NCI-H2029 (cell line): ENCODE measurements at regions not wholly inside any gene's neighbourhood (a gene's known extent, or its start where the extent isn't known, plus 50 kb on each side); places are given as distances from the start of the nearest gene placed in this dataset.
"Not testable (repeated sequence)": the region's sequence is repeated elsewhere in the genome, so short reads cannot be mapped to it uniquely, and the experiment has no call there.

Experiments used
- DNase-seq: peaks from one replicate; lab custom pipeline; 2025; lab: John Stamatoyannopoulos, UW

- no peak for DNase-seq
Observed at GRCh38 chr7:149633976-149634945, 136.7 kb upstream of the ZNF746 start.

GRCh38 chr7:149628361-149629149, 130.9 kb upstream of the ZNF746 start:
- not testable (repeated sequence) for DNase-seq

DNA sequence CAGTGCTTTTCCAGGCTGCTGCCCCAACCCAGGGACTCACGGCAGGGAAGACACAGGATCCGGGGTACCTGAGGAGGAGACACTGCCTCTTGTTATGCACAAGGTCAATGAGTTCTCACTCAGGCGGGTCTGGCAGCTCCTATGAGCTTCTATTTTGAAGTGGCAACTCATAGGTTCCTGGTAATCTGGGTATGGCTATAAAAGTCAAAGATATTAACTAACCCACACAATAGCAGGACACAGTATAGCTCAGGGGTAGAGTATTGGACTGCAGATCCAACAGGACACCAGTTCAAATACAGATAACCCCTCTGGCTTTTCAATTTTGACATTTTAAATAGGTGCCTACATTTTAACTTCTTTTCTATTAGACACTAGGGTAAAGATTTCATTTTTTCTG, 130.3 kb upstream of the ZNF746 start:
- no peak for DNase-seq

DNA sequence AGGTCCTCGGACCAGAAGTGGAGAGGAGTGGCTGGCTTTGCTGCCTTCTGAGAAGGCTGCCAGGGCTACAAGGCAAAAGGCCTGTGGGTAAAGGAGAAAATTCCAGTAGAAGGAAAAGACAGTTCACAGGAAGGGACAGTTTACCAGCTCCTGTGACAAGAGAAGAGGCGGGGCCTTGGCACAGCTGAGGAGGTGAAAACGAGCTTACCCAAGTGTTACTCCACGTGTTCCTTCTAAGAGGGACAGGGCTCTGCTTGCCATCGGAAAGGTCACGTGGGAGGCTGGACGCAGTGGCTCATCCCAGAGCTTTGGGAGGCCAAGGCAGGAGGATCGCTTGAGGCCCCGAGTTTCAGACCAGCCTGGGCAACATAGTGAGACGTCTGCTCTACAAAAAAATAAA, 129.4 kb upstream of the ZNF746 start:
- no peak for DNase-seq

DNA sequence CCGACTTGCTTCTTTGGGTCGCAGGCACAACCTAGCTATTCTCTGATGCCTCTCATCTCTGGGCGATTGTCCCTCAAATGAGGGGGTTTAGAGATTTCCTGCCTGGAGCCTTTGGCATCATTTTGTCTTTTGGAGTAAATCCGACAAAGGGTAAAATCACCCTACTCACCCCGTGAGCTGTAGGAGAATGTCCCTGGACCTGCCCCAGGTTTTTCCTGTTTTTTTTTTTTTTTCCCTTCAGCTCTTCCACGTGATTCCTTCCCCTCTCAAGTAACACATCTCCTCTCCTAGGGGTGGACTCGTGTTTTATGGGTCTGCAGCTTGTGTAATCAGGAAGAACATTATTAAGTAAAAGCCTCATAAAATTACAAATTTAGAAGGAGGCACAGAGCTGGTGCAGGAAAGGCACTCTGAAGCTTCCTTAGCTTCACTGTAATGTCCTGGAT, 128.4 kb upstream of the ZNF746 start:
- DNase-seq: no peak

- peak; percentile 16 for DNase-seq
Observed at GRCh38 chr7:149625340-149625946, 127.8 kb upstream of the ZNF746 start.

DNA sequence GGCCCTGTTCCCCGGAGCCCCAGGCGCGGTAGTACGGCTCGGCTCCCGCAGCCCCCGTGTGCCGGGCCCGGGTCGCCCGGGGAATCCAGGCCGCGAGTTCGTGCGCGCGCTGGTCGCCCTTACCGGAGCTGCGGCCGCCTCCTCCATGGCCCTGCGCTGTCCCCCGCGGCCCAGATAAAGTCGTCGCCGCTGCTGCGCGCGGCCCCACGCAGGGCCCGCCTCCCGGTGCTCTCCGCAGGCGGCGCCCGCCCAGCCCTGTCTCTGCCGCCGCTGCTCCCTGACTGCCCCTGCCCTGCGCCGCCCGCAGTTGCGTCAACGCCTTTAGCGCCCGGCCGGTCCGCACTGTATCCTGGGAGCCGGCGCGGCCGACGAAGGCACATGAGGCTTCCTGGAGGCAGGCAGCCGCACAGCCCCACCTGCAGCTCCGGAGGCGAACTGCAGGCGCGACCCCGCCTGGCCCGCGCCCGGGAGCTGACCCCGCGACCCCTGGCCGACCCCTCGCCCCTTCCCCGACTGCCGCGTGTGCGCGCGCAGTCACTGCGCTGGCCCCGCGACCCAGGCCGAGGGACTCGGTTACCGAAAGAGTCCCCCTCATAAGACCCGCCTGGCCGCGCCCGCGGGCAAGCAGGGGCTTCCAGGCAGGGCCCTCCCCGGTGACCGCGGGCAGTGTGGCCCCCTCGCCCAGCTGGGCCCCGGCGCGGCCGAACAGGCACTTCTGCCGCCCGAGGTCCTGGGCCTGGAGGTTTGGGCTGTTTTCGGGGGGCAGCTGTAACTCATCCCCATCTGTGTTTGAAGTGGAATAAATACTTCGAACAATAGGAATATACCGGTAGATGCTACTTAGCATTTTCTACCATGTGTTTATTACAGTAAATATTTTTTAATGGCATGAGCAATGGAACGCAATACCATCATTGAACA, 127.1 kb upstream of the ZNF746 start:
- peak; percentile 87 for DNase-seq

- DNase-seq: no peak
Observed at GRCh38 chr7:149624006-149624405, 126.4 kb upstream of the ZNF746 start.

DNA sequence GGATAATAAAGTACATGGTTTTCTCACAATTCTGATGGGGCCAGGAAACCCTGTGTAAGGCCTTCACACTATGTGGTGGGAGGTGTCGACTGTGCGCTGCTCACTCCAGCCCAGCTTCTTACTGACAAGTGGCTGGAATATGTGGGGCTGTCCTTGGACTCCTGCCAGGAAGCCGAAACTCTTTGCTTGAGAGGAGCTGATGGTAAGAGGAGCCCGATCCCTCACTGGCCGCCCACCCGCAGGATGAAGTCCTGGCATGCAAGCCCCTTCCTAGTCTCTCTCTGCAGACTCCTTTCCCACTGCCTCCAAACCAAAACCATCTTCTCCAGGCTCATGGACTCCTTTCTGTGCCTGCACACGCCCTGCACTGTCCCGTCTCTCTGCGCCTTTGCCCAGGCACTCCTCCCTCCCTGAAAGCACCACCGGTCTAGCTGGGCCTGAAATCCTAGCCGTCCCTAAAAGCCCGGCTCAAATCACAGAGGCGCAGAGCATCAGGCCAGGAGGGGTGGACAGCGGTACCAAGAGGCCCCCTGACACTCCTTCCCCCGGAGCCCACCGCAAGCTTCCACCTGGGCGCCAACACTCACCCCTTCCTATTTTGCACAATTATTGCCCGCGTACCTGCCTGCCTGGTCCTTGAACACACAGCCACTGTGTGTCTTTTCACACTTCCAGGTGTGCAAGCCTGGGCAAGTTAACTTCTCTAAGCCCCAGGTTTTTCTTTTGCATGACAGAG, 125.8 kb upstream of the ZNF746 start:
- not testable (repeated sequence) for DNase-seq

DNA sequence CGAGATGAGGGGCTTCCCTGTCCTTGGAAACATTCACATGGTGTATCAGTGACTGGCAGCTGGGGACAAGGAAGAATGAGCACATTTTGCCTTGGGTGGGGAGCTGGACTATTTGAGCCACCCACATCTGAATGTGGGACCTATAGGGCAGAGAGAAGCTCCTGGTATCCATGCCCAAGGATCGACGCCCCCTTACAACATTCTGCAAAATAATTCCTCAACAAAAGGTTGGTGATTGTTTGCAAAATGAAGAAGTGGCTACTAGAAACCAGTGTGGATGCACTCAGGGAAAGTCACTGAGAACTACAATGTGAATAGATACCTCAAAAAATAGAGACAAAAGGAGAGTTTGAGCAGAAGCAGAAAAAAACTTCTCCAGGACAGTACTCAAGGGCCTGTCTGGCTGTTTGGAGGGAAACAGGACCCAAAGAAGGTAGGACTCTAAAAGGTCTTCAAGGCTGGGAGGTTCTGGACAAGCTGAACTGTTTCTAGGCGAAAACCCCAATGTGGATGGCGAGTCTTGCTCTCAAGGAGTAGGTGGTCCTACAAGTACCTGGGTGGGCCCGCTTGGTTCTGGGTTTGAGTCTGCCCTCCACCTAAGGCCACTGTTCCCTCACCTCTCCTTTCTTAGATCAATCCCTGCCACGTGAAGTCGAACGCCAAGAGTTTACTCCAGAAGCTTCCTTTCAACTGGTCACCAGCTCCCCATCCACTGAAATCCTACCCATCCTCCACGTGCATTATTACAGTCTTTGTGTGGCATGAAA, 125.0 kb upstream of the ZNF746 start:
- DNase-seq: no peak

DNA sequence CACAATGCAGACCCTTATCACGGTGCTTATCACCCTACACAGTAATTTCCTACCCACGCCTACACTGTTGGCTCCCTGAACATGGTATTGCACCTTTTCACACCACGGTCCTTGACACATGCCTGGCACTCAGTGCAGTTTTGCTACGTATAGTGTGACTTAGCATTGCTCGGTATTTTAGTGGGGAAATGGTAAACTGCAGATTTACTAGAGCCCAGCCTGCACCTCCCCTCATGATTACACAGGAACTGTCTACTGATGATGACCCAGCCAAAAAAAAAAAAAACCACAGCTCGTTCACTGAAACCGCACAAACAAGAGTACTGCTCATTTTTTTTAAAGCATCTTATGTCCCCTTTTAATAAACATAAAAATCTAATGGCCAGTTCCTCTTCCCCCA, 124.2 kb upstream of the ZNF746 start:
- no peak for DNase-seq

DNA sequence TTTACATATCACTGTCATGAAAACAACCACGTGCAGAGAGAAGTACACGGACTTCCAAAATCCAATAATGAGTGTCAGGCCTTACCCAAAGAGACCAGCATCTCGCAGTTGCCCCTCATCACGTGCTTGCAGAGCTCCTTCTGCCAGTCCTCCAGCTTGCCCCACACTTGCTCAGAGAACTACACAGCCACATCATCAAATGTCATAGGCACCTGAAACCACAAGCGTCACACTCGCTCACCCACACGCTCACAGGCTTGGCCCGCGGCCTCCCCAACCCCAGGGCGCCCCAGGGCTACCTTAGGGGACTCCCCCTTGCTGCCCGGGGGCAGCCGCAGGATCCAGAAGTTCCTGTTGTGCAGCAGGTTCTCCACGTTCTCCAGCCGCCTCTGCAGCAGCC, 123.4 kb upstream of the ZNF746 start:
- no peak for DNase-seq

DNA sequence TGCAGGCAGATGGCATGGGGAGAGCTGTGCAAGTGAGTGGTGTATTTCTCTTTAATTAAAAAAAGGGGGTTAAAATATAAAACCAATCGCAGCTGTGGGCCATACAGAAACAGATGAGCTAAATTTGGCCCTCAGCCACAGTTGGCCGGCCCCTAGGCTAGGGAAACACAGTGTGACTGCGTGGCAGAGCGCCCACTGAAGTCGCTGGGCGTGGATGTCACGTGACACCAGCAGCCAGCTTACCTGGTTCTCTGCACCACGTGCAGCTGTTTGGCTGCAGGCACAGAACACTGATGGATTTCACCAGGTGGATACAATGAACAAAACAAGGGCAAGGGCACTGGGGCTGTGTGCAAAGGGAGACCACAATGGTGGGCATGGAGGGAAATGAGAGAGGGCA, 119.3 kb upstream of the ZNF746 start:
- DNase-seq: peak; percentile 58

DNA sequence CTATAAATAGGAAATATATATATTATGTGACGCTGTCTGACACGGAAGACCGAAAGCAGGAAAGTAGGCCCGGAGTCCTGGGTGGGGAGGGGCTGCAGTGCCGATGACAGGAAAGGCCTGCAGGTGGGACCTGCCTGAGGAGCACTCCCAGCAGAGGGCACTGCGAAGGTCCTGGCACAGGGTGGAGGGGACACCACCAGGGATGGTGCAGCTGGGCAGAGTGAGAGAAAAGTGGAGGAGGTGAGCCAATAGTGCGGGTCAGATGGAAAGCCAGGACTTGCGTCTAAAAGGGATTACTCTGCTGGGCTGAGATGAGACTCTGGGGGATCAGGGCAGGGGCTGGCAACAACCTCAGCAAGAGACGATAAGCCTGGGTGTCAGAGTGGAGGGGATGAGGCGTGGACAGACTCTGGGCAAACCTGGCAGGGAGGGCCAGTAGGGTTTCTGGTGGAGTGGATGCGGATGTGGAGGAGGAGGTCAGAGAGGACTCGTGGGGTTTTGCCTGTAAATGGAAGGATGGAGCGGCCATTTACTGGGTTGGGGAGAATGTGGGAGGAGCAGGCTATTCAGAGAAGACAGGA, 118.2 kb upstream of the ZNF746 start:
- no peak for DNase-seq

DNA sequence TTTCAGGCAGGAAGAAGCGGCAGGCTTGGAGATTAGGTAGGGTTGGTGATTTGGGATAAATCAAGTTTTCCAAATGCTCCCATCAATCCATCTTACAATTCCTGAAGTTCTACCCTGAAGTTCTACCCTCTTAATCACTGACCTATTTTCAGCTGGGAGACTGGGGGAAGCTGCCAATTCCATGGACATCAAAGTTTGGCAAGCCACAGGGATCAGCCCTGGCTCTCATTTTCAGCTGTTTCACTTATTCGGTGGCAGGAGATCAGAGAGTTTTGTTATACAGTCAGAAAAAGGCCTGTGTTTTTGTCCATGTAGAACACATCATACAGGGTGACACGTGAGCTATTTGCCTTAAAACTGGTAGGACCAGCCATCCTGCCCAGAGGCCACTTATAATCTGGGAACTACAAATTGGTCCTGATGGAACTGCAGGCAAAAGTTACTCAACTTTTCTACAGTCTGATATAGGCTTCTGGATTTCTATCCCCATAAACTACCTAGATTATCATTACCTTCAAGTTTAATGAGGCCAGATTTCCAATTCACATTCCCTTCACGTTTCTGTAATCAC, 112.9 kb upstream of the ZNF746 start:
- DNase-seq: no peak

- DNase-seq: no peak
Observed at GRCh38 chr7:149608168-149608567, 110.6 kb upstream of the ZNF746 start.

DNA sequence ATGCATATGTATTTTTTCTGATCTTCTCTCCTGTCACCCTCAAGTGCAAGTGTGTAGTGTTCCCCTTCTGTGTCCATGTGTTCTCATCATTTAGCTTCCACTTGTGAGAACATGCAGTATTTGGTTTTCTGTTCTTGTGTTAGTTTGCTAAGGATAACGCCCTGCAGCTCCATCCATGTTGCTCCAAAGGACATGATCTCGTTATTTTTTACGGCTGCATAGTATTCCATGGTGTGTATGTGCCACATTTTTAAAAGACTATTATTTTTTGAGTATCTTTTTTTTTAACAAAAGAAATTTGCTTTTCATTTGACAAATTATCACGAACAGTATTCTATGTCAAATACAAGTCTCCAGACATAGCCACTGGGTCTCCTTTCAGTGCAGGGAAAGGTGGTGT, 110.1 kb upstream of the ZNF746 start:
- no peak for DNase-seq

DNA sequence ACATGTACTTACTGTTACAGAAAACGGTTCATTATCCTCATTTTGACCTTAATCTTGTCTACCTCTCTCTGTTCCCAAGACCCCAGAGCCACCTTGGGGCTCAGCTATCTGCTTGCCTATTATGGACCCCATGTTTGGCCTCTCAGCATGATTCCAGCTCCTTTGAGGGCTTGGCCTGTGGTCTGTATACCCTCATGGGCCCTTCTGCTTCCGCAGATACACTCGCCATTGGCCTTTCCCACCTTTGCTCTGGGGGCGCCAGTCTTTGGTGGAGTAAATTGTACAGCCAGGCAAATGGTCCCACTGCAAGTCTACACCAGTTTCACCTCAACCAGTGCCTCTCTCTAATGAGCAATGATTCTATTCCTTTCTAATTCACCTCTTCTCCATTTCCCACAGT, 109.2 kb upstream of the ZNF746 start:
- no peak for DNase-seq

DNA sequence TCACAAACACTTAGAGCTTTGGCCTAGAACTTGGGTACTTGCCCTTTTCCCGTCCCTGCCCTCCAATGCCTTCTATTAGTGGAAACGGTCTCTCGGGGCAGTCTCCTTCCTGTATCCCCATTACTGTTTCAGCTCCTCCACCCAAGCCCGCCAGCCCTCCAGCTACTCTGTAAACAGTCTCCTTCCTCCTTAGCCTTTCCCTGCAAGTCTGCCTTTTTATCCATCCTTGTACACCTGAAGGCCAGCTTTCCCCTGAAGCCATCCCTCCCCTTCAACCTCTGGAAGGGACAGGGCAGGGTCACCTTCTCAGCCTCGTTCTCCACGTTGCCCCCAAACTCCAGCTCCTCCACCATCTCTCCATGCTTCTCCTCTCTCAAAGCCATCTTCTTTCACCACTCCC, 108.1 kb upstream of the ZNF746 start:
- no peak for DNase-seq
